Hematopoietic multipotent progenitor cell treated with erythropoietin and hydrocortisone succinate and interleukin-3 and kit ligand, for 8 days (in vitro differentiated cells): ENCODE measurements at regions not wholly inside any gene's neighbourhood (a gene's known extent, or its start where the extent isn't known, plus 50 kb on each side); places are given as distances from the start of the nearest gene placed in this dataset.

ENCODE experiments used
- DNase-seq: peaks from one replicate; pipeline ENCODE4 v3.0.0-alpha.2; 2015

DNA sequence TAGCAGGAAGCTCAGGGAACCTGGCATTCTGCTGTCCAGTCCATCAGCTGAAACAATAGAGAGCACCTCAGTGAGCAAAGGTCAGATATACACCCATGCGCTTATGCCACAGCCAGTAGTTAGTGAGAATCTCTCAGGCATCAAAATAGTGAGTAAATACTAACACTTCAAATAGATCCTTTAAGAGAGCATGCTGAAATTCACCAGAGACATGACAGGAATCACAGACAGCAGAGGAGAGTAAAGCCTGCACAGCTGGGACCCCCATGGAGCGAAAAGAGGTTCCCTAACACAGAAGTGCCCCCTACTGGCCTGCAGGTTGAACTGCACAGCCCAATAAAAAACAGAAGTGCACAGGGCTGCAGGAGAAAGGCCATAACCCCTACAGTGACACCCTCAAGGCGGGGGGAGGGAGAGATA, 57.6 kb upstream of the ANTXRL start:
- DNase-seq, result peak; percentile 48

DNA sequence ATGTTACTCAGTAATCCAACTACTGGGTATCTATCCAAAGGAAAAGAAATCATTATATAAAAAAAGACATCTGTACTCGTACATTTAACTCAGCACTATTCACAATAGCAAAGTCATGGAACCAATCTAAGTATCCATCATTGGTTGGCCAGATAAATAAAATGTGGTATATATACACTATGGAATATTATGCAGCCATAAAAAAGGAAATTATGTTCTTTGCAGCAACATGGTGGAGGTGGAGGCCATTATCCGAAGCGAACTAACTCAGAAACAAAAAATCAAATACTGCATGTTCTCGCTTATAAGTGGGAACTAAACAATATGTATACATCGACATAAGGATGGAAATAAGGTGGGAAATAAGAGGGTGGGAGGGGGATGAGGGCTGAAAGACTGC, 56.2 kb upstream of the ANTXRL start:
- DNase-seq, result no peak

DNA sequence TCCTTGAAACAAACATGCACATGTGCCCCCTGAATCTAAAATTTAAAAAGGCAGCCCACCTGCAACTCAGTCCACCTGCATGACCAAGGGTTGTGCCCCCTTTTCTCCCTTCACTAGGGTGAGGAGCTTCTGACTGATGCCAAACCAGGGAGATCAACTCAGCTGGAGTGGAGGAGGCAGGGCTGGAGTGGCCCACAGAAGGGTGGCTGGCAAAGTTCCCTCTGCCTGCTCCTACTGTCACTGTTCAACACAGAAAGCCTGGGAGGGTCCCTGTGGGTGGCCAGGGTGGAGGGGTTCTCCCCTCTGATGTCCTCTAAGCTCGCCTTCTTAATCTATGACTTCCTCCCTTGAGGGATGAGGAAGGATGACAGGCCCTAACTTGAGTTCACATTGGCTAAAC, 55.7 kb upstream of the ANTXRL start:
- DNase-seq, result no peak

GRCh38 chr10:46232084-46232483, 54.7 kb upstream of the ANTXRL start:
- no peak for DNase-seq

DNA sequence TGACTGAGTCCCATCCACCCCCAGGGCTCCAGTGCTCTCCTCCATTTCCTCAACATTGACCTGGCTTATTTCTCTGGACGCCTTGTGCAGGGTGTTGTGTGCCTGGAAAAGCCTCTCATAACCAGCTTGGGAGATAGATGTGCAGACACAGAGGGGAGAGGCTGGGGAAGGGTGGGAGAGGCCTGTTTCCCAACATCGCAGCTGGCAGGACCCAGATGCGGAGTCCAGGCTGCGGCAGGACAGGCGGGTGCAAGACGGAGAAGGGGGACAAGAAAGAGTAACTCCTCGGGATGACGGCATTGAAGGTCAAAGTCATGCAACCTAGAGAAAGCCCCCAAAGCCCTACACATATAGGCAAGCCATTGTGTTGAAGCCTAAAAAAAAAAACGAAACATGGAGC, 54.1 kb upstream of the ANTXRL start:
- no peak for DNase-seq

GRCh38 chr10:46233181-46233580, 53.6 kb upstream of the ANTXRL start:
- DNase-seq, result no peak

GRCh38 chr10:46234026-46234425, 52.8 kb upstream of the ANTXRL start:
- no peak for DNase-seq

- no peak for DNase-seq
These were observed 52.3 kb upstream of the ANTXRL start for GRCh38 chr10:46234431-46235060.

- no peak for DNase-seq
These were observed 50.9 kb upstream of the ANTXRL start for GRCh38 chr10:46235705-46236545.

- no peak for DNase-seq
These were observed 50.3 kb upstream of the ANTXRL start for GRCh38 chr10:46236546-46236887.

DNA sequence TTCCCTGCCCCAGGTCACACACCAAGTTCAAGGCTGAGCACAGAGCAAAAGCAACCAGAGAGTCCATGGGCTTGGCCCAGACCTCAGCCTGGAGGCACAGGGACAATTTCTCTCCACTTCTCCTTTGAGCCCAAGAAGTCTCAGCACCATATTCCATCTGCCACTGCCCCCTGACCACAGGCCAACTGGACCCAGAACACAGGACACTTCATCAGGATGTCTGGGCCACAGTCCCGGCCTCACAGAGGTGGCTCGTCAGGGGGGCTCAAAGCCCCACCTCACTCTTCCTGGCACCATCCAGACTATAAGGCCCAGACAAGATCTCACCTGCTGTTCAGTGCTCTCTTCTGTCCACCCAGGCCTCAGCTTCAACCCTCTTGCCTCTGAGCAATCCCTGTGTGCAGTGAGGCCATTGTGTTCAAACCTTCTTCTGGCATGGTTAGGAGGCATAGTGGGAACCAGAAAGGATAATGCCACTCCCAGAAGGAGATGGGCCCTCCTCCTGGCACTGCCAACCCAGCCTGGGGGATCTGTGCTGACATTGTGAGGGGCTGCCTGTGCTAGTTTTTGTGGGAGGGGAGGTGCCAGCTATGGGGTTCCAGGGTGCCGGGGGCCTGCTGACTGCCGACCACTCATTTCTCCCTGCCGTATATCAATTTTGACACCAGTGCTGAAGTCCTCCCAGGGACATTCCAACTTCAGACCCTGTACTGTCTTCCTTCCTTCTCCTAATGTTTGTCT, 49.7 kb upstream of the ANTXRL start:
- DNase-seq, result no peak
